ENCODE measurements at regions not wholly inside any gene's neighbourhood (a gene's known extent, or its start where the extent isn't known, plus 50 kb on each side); places are given as distances from the start of the nearest gene placed in this dataset.

GRCh38 chr13:65977525-65977924 is 1252.6 kb downstream of the PCDH9 start:
- ATAC-seq (ENCODE audit: low FRiP score) (no peak), DNase-seq (ENCODE audit: low spot score) (no peak)
- TF ChIP-seq CTCF (IDR thresholded peaks at IDR 0.05), result no peak

GRCh38 chr13:65971541-65971940 is 1258.6 kb downstream of the PCDH9 start:
- ATAC-seq (ENCODE audit: low FRiP score), result no peak
- DNase-seq (ENCODE audit: low spot score), result no peak
- TF ChIP-seq CTCF (IDR thresholded peaks at IDR 0.05), result no peak

- no peak for ATAC-seq (ENCODE audit: low FRiP score)
- DNase-seq (ENCODE audit: low spot score), result no peak
- no peak for TF ChIP-seq CTCF (IDR thresholded peaks at IDR 0.05)
Observed at GRCh38 chr13:65966991-65967451, 1263.1 kb downstream of the PCDH9 start.

DNA sequence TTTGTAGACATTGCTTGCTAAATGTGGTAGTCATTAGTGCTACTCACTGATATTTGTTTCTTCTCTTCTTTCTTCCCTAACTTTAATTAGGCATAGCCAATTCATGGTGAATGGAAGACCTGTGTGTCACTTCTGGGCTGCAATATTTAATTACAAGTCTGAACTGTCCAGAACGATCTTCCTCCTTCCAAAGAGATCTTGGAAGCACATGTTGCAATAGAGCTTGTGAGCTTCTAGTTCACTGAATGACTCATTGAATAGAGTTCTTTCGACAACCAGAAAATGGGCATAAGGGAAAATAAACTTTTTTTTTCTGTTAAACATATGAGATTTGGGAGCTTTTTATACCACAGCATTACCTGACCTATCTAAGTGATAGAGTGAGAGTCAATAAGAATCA is 1264.6 kb downstream of the PCDH9 start:
- DNase-seq (ENCODE audit: low spot score), result no peak
- no peak for ATAC-seq (ENCODE audit: low FRiP score)
- TF ChIP-seq CTCF (IDR thresholded peaks at IDR 0.05), result no peak

GRCh38 chr13:65964672-65965071 is 1265.5 kb downstream of the PCDH9 start:
- no peak for DNase-seq (ENCODE audit: low spot score)
- no peak for ATAC-seq (ENCODE audit: low FRiP score)
- TF ChIP-seq CTCF (IDR thresholded peaks at IDR 0.05), result no peak

DNA sequence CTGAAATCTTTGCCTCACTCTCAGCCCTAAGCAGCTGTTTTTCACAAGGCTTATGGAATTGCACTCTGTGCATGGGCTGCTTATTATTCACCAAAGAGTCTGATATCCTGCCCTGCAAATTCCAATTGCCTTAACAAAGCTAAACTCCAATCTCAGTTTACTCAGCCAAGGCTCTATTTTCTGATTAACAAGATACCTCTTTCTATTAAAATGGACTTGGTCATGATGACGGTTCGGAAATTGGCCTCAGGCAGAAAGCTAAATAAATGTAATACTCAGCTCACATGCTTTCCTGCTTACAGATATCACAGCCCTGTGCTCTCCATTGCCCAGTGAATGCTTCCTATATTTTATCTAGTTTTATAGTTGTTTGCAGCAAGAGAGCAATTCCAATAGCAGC is 1270.8 kb downstream of the PCDH9 start:
- TF ChIP-seq CTCF (IDR thresholded peaks at IDR 0.05), result no peak
- ATAC-seq (ENCODE audit: low FRiP score), result no peak

GRCh38 chr13:65946387-65946786 is 1283.7 kb downstream of the PCDH9 start:
- TF ChIP-seq CTCF (IDR thresholded peaks at IDR 0.05), result no peak
- ATAC-seq (ENCODE audit: low FRiP score), result no peak
- no peak for DNase-seq (ENCODE audit: low spot score)

More for the DNA sequence above, 1270.8 kb downstream of the PCDH9 start:
- DNase-seq (ENCODE audit: low spot score), result no peak

Measured in omental fat pad (tissue), 3 donors.